Activated CD4-positive, alpha-beta memory T cell treated with anti-CD3 and anti-CD28 coated beads for 36 hours (primary cell): ENCODE measurements at regions not wholly inside any gene's neighbourhood (a gene's known extent, or its start where the extent isn't known, plus 50 kb on each side); places are given as distances from the start of the nearest gene placed in this dataset.

Source experiments
- CTCF ChIA-PET: fragments of 350-600 bp; sonication (Branson Sonifier 250); formaldehyde crosslinking; loops from one replicate; lab custom pipeline; 2021; ENCODE audit warnings: antibody characterized with exemption, inconsistent platforms; lab: Charles Lee
- POLR2A ChIA-PET: fragments of 350-600 bp; sonication (Branson Sonifier 250); formaldehyde crosslinking; loops from one replicate; lab custom pipeline; 2021; ENCODE audit warnings: antibody characterized with exemption; lab: Charles Lee
- DNase-seq: peaks from one replicate; pipeline ENCODE4 v3.0.0-alpha.2; 2020
- H3K27ac Mint-ChIP-seq: one replicate; pipeline ENCODE4 v1.8.0; 2021; ENCODE audit warnings: mixed read lengths
- H3K27me3 Mint-ChIP-seq: one replicate; pipeline ENCODE4 v1.8.0; 2021; ENCODE audit warnings: mixed read lengths
- H3K36me3 Mint-ChIP-seq: one replicate; pipeline ENCODE4 v1.8.0; 2021; ENCODE audit warnings: mixed read lengths
- H3K4me1 Mint-ChIP-seq: one replicate; pipeline ENCODE4 v1.8.0; 2021; ENCODE audit warnings: low read depth, mixed read lengths
- H3K4me3 Mint-ChIP-seq: one replicate; pipeline ENCODE4 v1.8.0; 2021; ENCODE audit warnings: mild to moderate bottlenecking, mixed read lengths
- H3K9me3 Mint-ChIP-seq: one replicate; pipeline ENCODE4 v1.8.0; 2021; ENCODE audit warnings: mixed read lengths
- intact Hi-C: fragments of 100-400 bp; cut with micrococcal nuclease; formaldehyde crosslinking; loops from one replicate; pipeline ENCODE4 v1.15.1; 2023

GRCh38 chr4:136551753-136552152, 980.5 kb downstream of the PCDH18 start:
- ChIA-PET POLR2A (no interaction called here), CTCF (no interaction called here)
- H3K36me3 Mint-ChIP-seq: no peaks in the 10 kb centered on the region
- H3K27me3 Mint-ChIP-seq: no peaks in the 10 kb centered on the region
- H3K27ac Mint-ChIP-seq: no peak overlapping the region
- peaks cover 13% of the 10 kb centered on the region for H3K9me3 Mint-ChIP-seq
- no peak overlapping the region for H3K4me3 Mint-ChIP-seq
- intact Hi-C loops: no loop called here
- no peaks in the 10 kb centered on the region for H3K4me1 Mint-ChIP-seq
- no peak for DNase-seq

- ChIA-PET CTCF (no interaction called here), POLR2A (no interaction called here)
- Mint-ChIP-seq H3K4me3 (no peak overlapping the region), H3K27me3 (no peaks in the 10 kb centered on the region), H3K4me1 (no peaks in the 10 kb centered on the region), H3K36me3 (no peaks in the 10 kb centered on the region), H3K27ac (no peak overlapping the region), H3K9me3 (peaks cover 7% of the 10 kb centered on the region)
- DNase-seq: no peak
- intact Hi-C loops: no loop called here
These were observed 991.5 kb downstream of the PCDH18 start for GRCh38 chr4:136540747-136541146.

GRCh38 chr4:136528131-136528530, 1004.2 kb downstream of the PCDH18 start:
- Mint-ChIP-seq H3K27me3 (no peaks in the 10 kb centered on the region), H3K9me3 (no peaks in the 10 kb centered on the region), H3K36me3 (no peaks in the 10 kb centered on the region), H3K27ac (no peak overlapping the region), H3K4me3 (no peak overlapping the region), H3K4me1 (no peaks in the 10 kb centered on the region)
- intact Hi-C loops: no loop called here
- ChIA-PET POLR2A (no interaction called here), CTCF (no interaction called here)
- DNase-seq: no peak

- ChIA-PET POLR2A (no interaction called here), CTCF (no interaction called here)
- Mint-ChIP-seq H3K4me3 (no peak overlapping the region), H3K27ac (no peak overlapping the region), H3K4me1 (no peaks in the 10 kb centered on the region), H3K9me3 (peaks cover 2% of the 10 kb centered on the region), H3K36me3 (no peaks in the 10 kb centered on the region), H3K27me3 (no peaks in the 10 kb centered on the region)
- intact Hi-C loops: no loop called here
- DNase-seq: no peak
These were observed 1005.8 kb downstream of the PCDH18 start for GRCh38 chr4:136526517-136526916.

GRCh38 chr4:136524039-136524438, 1008.3 kb downstream of the PCDH18 start:
- CTCF ChIA-PET: interaction anchor here (0.6 kb wide), 1 partner anchor 60 kb away, joined by 3 read pairs; no protein-coding TSS in a partner anchor

GRCh38 chr4:136516371-136516770, 1015.9 kb downstream of the PCDH18 start:
- Mint-ChIP-seq H3K4me1 (no peaks in the 10 kb centered on the region), H3K27ac (no peak overlapping the region), H3K4me3 (no peak overlapping the region), H3K9me3 (no peaks in the 10 kb centered on the region), H3K36me3 (no peaks in the 10 kb centered on the region), H3K27me3 (no peaks in the 10 kb centered on the region)
- intact Hi-C loops: no loop called here
- ChIA-PET CTCF (no interaction called here), POLR2A (no interaction called here)
- DNase-seq: no peak

More at GRCh38 chr4:136524039-136524438, 1008.3 kb downstream of the PCDH18 start:
- Mint-ChIP-seq H3K4me3 (no peak overlapping the region), H3K27ac (no peak overlapping the region), H3K27me3 (no peaks in the 10 kb centered on the region), H3K9me3 (peaks cover 2% of the 10 kb centered on the region), H3K36me3 (no peaks in the 10 kb centered on the region), H3K4me1 (no peaks in the 10 kb centered on the region)
- no peak for DNase-seq
- intact Hi-C loops: no loop called here
- POLR2A ChIA-PET: no interaction called here

GRCh38 chr4:136505020-136505419, 1027.3 kb downstream of the PCDH18 start:
- no peak overlapping the region for H3K27ac Mint-ChIP-seq
- no peaks in the 10 kb centered on the region for H3K4me1 Mint-ChIP-seq
- intact Hi-C loops: no loop called here
- DNase-seq: no peak
- H3K27me3 Mint-ChIP-seq: no peaks in the 10 kb centered on the region
- H3K9me3 Mint-ChIP-seq: peaks cover 10% of the 10 kb centered on the region
- POLR2A ChIA-PET: no interaction called here
- H3K36me3 Mint-ChIP-seq: no peaks in the 10 kb centered on the region
- no peak overlapping the region for H3K4me3 Mint-ChIP-seq
- CTCF ChIA-PET: no interaction called here

- peaks cover 2% of the 10 kb centered on the region for H3K9me3 Mint-ChIP-seq
- intact Hi-C loops: no loop called here
- no peaks in the 10 kb centered on the region for H3K36me3 Mint-ChIP-seq
- H3K4me1 Mint-ChIP-seq: no peaks in the 10 kb centered on the region
- no peak overlapping the region for H3K4me3 Mint-ChIP-seq
- DNase-seq: no peak
- ChIA-PET POLR2A (no interaction called here), CTCF (no interaction called here)
- no peak overlapping the region for H3K27ac Mint-ChIP-seq
- H3K27me3 Mint-ChIP-seq: no peaks in the 10 kb centered on the region
These were observed 1036.4 kb downstream of the PCDH18 start for GRCh38 chr4:136495851-136496250.

- ChIA-PET CTCF (no interaction called here), POLR2A (no interaction called here)
- no peaks in the 10 kb centered on the region for H3K36me3 Mint-ChIP-seq
- no peak for DNase-seq
- H3K4me3 Mint-ChIP-seq: no peak overlapping the region
- no peak overlapping the region for H3K27ac Mint-ChIP-seq
- H3K27me3 Mint-ChIP-seq: no peaks in the 10 kb centered on the region
- H3K4me1 Mint-ChIP-seq: no peaks in the 10 kb centered on the region
- intact Hi-C loops: no loop called here
- H3K9me3 Mint-ChIP-seq: peaks cover 2% of the 10 kb centered on the region
These were observed 1037.2 kb downstream of the PCDH18 start for GRCh38 chr4:136495076-136495475.

GRCh38 chr4:136489101-136489500, 1043.2 kb downstream of the PCDH18 start:
- H3K27me3 Mint-ChIP-seq: no peaks in the 10 kb centered on the region
- no peaks in the 10 kb centered on the region for H3K4me1 Mint-ChIP-seq
- no peak overlapping the region for H3K27ac Mint-ChIP-seq
- no peak for DNase-seq
- ChIA-PET CTCF (no interaction called here), POLR2A (no interaction called here)
- peaks cover 8% of the 10 kb centered on the region for H3K9me3 Mint-ChIP-seq
- no peak overlapping the region for H3K4me3 Mint-ChIP-seq
- no peaks in the 10 kb centered on the region for H3K36me3 Mint-ChIP-seq
- intact Hi-C loops: no loop called here

- H3K9me3 Mint-ChIP-seq: peaks cover 6% of the 10 kb centered on the region
- no peaks in the 10 kb centered on the region for H3K36me3 Mint-ChIP-seq
- ChIA-PET CTCF (no interaction called here), POLR2A (no interaction called here)
- H3K4me3 Mint-ChIP-seq: no peak overlapping the region
- no peak overlapping the region for H3K27ac Mint-ChIP-seq
- no peak for DNase-seq
- H3K27me3 Mint-ChIP-seq: no peaks in the 10 kb centered on the region
- intact Hi-C loops: no loop called here
- no peaks in the 10 kb centered on the region for H3K4me1 Mint-ChIP-seq
These were observed 1047.3 kb downstream of the PCDH18 start for GRCh38 chr4:136484996-136485395.

GRCh38 chr4:136476753-136477152, 1055.5 kb downstream of the PCDH18 start:
- Mint-ChIP-seq H3K9me3 (peaks cover 2% of the 10 kb centered on the region), H3K27me3 (no peaks in the 10 kb centered on the region), H3K4me3 (no peak overlapping the region), H3K36me3 (no peaks in the 10 kb centered on the region), H3K4me1 (no peaks in the 10 kb centered on the region), H3K27ac (no peak overlapping the region)
- ChIA-PET CTCF (no interaction called here), POLR2A (no interaction called here)
- DNase-seq: no peak
- intact Hi-C loops: no loop called here

GRCh38 chr4:136471051-136471450, 1061.2 kb downstream of the PCDH18 start:
- ChIA-PET POLR2A (no interaction called here), CTCF (no interaction called here)
- Mint-ChIP-seq H3K9me3 (peaks cover 14% of the 10 kb centered on the region), H3K27me3 (no peaks in the 10 kb centered on the region), H3K36me3 (no peaks in the 10 kb centered on the region), H3K4me1 (no peaks in the 10 kb centered on the region), H3K4me3 (no peak overlapping the region), H3K27ac (no peak overlapping the region)
- intact Hi-C loops: no loop called here
- DNase-seq: no peak
